Heart left ventricle (tissue), 16 donors: ENCODE measurements at regions not wholly inside any gene's neighbourhood (a gene's known extent, or its start where the extent isn't known, plus 50 kb on each side); places are given as distances from the start of the nearest gene placed in this dataset.

Experiments used
- ATAC-seq, 4 donors: fragments of 200-7000 bp; cut with Tn5 transposase; one replicate each; pipeline ENCODE4 v1.9.1; 2020 to 2022; ENCODE audit warnings: moderate library complexity in 4 of 4, mild to moderate bottlenecking in 3 of 4, moderate number of reproducible peaks in 1 of 4
- DNase-seq, 5 donors: peaks; one replicate each; pipeline ENCODE4 v3.0.0-alpha.2; 2020
- H3K27ac ChIP-seq, 12 donors: fragments of 200-600 bp; sonication (generic) in 4 of 12; one replicate each; pipeline versions ENCODE4 v1.5.0 to v1.8.0; 2016 to 2022; ENCODE audit warnings: mild to moderate bottlenecking in 2 of 12
- H3K27me3 ChIP-seq, 9 donors: fragments of 200-600 bp; sonication (generic) in 2 of 9; one replicate each; pipeline versions ENCODE4 v1.5.1 to v1.8.0; 2016 to 2022; ENCODE audit warnings: mild to moderate bottlenecking in 3 of 9
- H3K36me3 ChIP-seq, 9 donors: fragments of 200-600 bp; sonication (generic) in 2 of 9; one replicate each; pipeline versions ENCODE4 v1.5.0 to v1.8.0; 2018 to 2022; ENCODE audit warnings: mild to moderate bottlenecking in 2 of 9
- H3K4me1 ChIP-seq, 12 donors: fragments of 200-600 bp; sonication (generic) in 4 of 12; one replicate each; pipeline versions ENCODE4 v1.5.0 to v1.8.0; 2016 to 2022; ENCODE audit warnings: mild to moderate bottlenecking in 3 of 12
- H3K4me3 ChIP-seq, 12 donors: fragments of 200-600 bp; sonication (generic) in 4 of 12; one replicate each; pipeline versions ENCODE4 v1.5.0 to v1.8.0; 2017 to 2022; ENCODE audit warnings: mild to moderate bottlenecking in 9 of 12, moderate library complexity in 4 of 12
- H3K9me3 ChIP-seq, 12 donors: fragments of 200-600 bp; sonication (generic) in 4 of 12; one replicate each; pipeline versions ENCODE4 v1.5.0 to v1.8.0; 2016 to 2022; ENCODE audit warnings: mild to moderate bottlenecking in 1 of 12
- POLR2A ChIP-seq, 2 donors: fragments of 450-650 bp; IDR thresholded peaks; one replicate each; pipeline ENCODE4 v1.6.1; 2017; ENCODE audit warnings: antibody characterized with exemption in 2 of 2, mild to moderate bottlenecking in 2 of 2, moderate library complexity in 2 of 2
- WGBS, 4 donors: extraction: QIAGEN DNeasy Blood & Tissue Kit in 2 of 4; methylation state at CpG; one replicate each; pipeline versions ENCODE4 v1.1.5 to v1.1.7; 2013 to 2018; 5-methylcytosine and 5-hydroxymethylcytosine counted together
- intact Hi-C, 10 donors: fragments of 100-400 bp; cut with DNase I; formaldehyde crosslinking; loops; one replicate each; pipeline versions ENCODE4 v1.11.1 to v1.14.2; 2022
- TF ChIP-seq, protein P1 (sequence below), 12 donors: fragments of 200-600 bp; sonication (generic) in 4 of 12; IDR thresholded peaks; one replicate each; pipeline versions ENCODE4 v1.5.0 to v1.8.0; 2018 to 2022; ENCODE audit warnings: antibody characterized with exemption in 12 of 12, mild to moderate bottlenecking in 5 of 12
- donor health status: ischemic (EF 13 %, LVEDD 7.1; RV severe dilation, severe dysfunction).
- donor health status: healthy with polysubstance abuse.
- donor health status: DM: no; HTN: yes; CAD: no.
- donor health status: DM: no; HTN: no; CAD: no.
- donor health status: ischemic (EF 25% LVEDD 6.9; RV normal size, moderate dysfunction).
- donor health status: ischemic (EF 25% LVEDD 5.7; RV mildly dilated, moderate dysfunction).
- donor health status: healthy.
- donor health status: DM: yes; HTN: yes; CAD: no.
- donor health status: ischemic (EF 35%, LVEDD 5.7; RV mildly dilated, moderate dysfunction).
- donor health status: nonischemic (EF 11% LVEDD 7.7; RV severe dilation, severe dysfunction).
- donor health status: DM: yes; HTN: yes; CAD: no.
- donor health status: PGD.
- donor health status: ischemic (EF 29% LVEDD 5.4; RV normal size, mild dysfunction).
- donor health status: nonischemic (EF 23%, LVEDD 6.1; RV moderate dilation, normal function).

DNA sequence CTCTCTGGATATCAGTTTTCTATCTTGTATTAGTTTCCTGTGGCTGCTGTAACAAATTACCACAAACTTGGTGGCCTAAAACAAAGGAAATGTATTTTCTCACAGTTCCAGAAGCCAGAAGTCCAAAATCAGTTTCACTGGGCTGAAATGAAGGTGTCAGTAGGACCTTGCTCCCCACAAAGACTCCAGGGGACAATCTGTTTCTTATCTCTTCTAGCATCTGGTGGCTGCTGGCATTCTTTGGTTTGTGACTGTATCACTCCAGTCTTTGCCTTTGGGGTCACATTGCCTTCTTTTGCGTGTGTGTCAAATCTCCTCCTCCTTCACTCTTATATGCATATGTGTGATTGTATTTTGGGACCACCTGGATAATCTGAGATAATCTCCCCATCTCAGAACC is 153.0 kb upstream of the PRPS1L1 start:
- H3K9me3 ChIP-seq: no peaks in the 10 kb centered on the region
- H3K4me3 ChIP-seq: no peak overlapping the region
- no peak overlapping the region for H3K27ac ChIP-seq
- TF ChIP-seq, protein P1, sequence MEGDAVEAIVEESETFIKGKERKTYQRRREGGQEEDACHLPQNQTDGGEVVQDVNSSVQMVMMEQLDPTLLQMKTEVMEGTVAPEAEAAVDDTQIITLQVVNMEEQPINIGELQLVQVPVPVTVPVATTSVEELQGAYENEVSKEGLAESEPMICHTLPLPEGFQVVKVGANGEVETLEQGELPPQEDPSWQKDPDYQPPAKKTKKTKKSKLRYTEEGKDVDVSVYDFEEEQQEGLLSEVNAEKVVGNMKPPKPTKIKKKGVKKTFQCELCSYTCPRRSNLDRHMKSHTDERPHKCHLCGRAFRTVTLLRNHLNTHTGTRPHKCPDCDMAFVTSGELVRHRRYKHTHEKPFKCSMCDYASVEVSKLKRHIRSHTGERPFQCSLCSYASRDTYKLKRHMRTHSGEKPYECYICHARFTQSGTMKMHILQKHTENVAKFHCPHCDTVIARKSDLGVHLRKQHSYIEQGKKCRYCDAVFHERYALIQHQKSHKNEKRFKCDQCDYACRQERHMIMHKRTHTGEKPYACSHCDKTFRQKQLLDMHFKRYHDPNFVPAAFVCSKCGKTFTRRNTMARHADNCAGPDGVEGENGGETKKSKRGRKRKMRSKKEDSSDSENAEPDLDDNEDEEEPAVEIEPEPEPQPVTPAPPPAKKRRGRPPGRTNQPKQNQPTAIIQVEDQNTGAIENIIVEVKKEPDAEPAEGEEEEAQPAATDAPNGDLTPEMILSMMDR (IDR thresholded peaks at IDR 0.05): no peak
- TF ChIP-seq POLR2A (IDR thresholded peaks at IDR 0.05): no peak
- ATAC-seq (no peak), DNase-seq (no peak)
- H3K36me3 ChIP-seq: no peaks in the 10 kb centered on the region
- intact Hi-C loops: no loop called here
- 89 to 92% (median 91%) methylated on average over 1 of the region's 1 CpG for WGBS, 4 donors
- H3K27me3 ChIP-seq: no peaks in the 10 kb centered on the region
- H3K4me1 ChIP-seq: peaks cover 0 to 14% (median 7%) of the 10 kb centered on the region in 12 donors

DNA sequence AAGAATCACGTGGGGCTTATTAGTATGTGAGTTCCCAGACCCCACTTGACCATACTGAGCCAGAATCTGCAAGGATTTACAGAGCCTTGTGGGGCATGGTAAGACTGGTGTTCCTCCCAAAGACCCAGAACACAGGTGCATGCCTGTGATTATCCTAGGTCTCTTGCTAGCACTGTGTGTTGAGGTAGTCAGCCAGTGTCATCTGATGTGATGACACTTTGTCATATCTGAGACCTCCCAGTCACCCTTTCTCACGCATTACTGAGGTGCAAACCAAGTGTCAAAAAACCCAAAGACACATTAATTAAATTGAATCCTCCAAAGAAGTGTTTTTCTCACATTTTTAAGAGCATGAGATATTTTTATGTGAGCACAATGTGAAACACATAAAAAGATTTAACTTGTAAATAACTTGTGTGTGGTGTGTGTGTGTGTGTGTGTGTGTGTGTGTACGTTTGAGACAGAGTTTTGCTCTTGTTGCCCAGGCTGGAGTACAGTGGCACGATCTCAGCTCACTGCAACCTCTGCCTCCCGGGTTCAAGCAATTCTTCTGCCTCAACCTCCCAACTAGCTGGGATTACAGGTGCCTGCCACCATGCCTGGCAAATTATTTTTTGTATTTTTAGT is 162.0 kb upstream of the PRPS1L1 start:
- H3K27ac ChIP-seq: no peak overlapping the region
- H3K9me3 ChIP-seq: peaks cover 0 to 8% (median 0%) of the 10 kb centered on the region in 12 donors
- peaks cover 0 to 6% (median 0%) of the 10 kb centered on the region in 12 donors for H3K4me1 ChIP-seq
- WGBS, 4 donors: 85 to 89% (median 87%) methylated on average over 5 of the region's 5 CpGs
- ATAC-seq (no peak), DNase-seq (no peak)
- no peaks in the 10 kb centered on the region for H3K27me3 ChIP-seq
- no peak overlapping the region for H3K4me3 ChIP-seq
- intact Hi-C loops: no loop called here
- TF ChIP-seq, protein P1 (IDR thresholded peaks at IDR 0.05): no peak
- no peak for TF ChIP-seq POLR2A (IDR thresholded peaks at IDR 0.05)
- H3K36me3 ChIP-seq: no peaks in the 10 kb centered on the region

DNA sequence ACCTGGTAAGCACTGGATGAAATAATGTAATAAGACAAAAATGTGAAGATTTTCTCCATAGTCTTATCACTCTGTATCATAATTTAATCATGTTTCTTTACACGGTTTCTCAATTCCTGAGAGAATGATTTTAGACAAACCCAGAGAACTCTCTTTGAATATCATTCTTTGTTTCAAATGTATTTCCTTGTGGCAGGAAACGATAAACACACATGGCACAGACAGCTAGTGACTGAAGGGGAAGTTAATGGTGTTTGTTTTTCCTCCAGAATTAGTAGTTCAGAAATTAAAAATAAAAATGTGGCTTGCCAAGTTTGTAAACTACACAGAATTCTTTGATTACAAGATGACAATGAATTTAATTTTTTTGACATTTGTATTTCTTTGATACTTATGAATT is 163.7 kb upstream of the PRPS1L1 start:
- Histone ChIP-seq H3K4me1 (peaks cover 0 to 6% (median 0%) of the 10 kb centered on the region in 12 donors), H3K4me3 (no peak overlapping the region), H3K27me3 (no peaks in the 10 kb centered on the region), H3K36me3 (no peaks in the 10 kb centered on the region), H3K27ac (no peak overlapping the region), H3K9me3 (peaks cover 0 to 8% (median 0%) of the 10 kb centered on the region in 12 donors)
- DNase-seq: no peak
- intact Hi-C loops: no loop called here
- WGBS, 4 donors: 31 to 42% (median 39%) methylated on average over 2 of the region's 2 CpGs
- ATAC-seq: no peak
- TF ChIP-seq, protein P1 (IDR thresholded peaks at IDR 0.05): no peak
- TF ChIP-seq POLR2A (IDR thresholded peaks at IDR 0.05): no peak

DNA sequence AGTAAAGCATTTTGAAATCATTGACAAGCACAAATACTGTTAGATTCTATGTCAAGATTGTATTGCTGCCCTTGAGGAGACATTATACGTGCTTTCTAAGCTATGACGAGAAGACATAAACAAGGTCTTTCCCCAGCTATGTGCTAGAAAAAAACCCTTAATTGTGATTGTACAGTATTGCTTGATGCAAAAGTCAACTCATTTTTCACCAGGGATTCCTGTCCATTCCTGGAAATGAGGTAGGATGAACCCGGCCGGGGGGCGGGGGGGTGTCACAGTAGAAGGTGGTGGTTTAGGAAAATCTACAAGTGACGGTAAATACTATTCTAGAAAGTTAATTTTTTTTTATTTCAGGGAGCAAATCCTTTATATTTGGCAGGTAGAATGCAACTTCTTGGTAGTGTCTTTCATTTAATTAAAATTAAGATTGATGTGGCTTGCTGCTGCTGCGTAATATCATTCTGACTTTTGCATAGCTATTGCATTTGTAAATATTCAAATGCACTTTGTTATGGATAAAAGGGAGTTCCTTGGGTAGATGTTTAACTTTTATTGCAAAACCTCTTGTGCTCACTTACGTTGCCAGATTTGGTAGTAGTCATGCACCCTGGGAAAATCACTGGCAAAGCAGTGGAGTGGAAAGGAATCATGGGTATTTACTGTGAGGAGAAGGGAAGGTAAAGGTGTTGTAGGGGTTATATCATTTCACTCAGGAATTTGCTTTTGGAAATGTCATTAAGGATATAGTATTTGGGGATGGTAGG is 164.4 kb upstream of the PRPS1L1 start:
- H3K9me3 ChIP-seq: peaks cover 0 to 8% (median 0%) of the 10 kb centered on the region in 12 donors
- H3K36me3 ChIP-seq: no peaks in the 10 kb centered on the region
- H3K27me3 ChIP-seq: no peaks in the 10 kb centered on the region
- no peak for ATAC-seq
- intact Hi-C loops: no loop called here
- TF ChIP-seq, protein P1 (IDR thresholded peaks at IDR 0.05): no peak
- no peak for TF ChIP-seq POLR2A (IDR thresholded peaks at IDR 0.05)
- DNase-seq: no peak
- H3K4me1 ChIP-seq: peaks cover 0 to 6% (median 0%) of the 10 kb centered on the region in 12 donors
- H3K27ac ChIP-seq: no peak overlapping the region
- 85 to 93% (median 91%) methylated on average over 8 of the region's 8 CpGs for WGBS, 4 donors
- no peak overlapping the region for H3K4me3 ChIP-seq
